K562 (cell line): ENCODE measurements at regions not wholly inside any gene's neighbourhood (a gene's known extent, or its start where the extent isn't known, plus 50 kb on each side); places are given as distances from the start of the nearest gene placed in this dataset.

Source experiments
- ATAC-seq: fragments of 200-7000 bp; cut with Tn5 transposase; 3 replicates; pipeline ENCODE4 v1.9.1; 2020; ENCODE audit warnings: moderate library complexity
- BruUV-seq: library from RNA; stranded (reverse); fragments of 400-500 nt; replicated peaks from 2 replicates; lab custom pipeline; 2021; lab: Mats Ljungman, UMichigan
- CTCF ChIA-PET: fragments of 300-600 bp; formaldehyde crosslinking; extraction: SDS; loops from one replicate; lab custom pipeline; 2021; ENCODE audit warnings: low intra/inter-chr PET ratio; lab: Yijun Ruan, JAX
- POLR2A ChIA-PET: fragments of 300-600, 350-650 bp; sonication (Branson Sonifier 250); formaldehyde crosslinking; extraction: SDS; loops from one replicate; lab custom pipeline; 2021; ENCODE audit warnings: antibody characterized with exemption, inconsistent platforms; lab: Yijun Ruan, JAX
- DNase-seq, 4 experiments: peaks; one replicate each; pipeline versions ENCODE4 v3.0.0 to v3.0.0-alpha.2; 2011 to 2018; ENCODE audit warnings: low spot score in 3 of 4, mixed read lengths in 3 of 4; ENCODE audit errors: extremely low read depth in 1 of 4
- FAIRE-seq: peaks from 2 replicates; lab custom pipeline; 2011; peaks lifted over from hg19 to GRCh38; lab: Jason Lieb, UNC
- H2AFZ ChIP-seq: 2 replicates; pipeline ENCODE4 v1.6.0; 2011; ENCODE audit warnings: low read depth, low read length, control low read depth, inconsistent platforms
- H3K27ac ChIP-seq: fragments of 200-600 bp; 3 replicates; pipeline ENCODE4 v1.8.0; 2011; ENCODE audit warnings: low read depth, mild to moderate bottlenecking, control low read depth, inconsistent platforms, low read length, moderate library complexity, mixed read lengths; ENCODE audit errors: extremely low read depth
- H3K27me3 ChIP-seq, 2 experiments: fragments of 300-600 bp in 1 of 2; 2 replicates in 1 of 2; 3 replicates in 1 of 2; pipeline versions ENCODE4 v1.6.0 to v1.8.0; 2011; ENCODE audit warnings: inconsistent platforms in 2 of 2, low read length in 2 of 2, mild to moderate bottlenecking in 1 of 2, mixed read lengths in 1 of 2, moderate library complexity in 1 of 2; ENCODE audit not compliant: control insufficient read depth in 2 of 2, insufficient read depth in 2 of 2
- H3K36me3 ChIP-seq: fragments of 300-600 bp; 3 replicates; pipeline ENCODE4 v1.8.0; 2011; ENCODE audit warnings: mild to moderate bottlenecking, low read length, inconsistent platforms; ENCODE audit not compliant: control insufficient read depth, insufficient read depth
- H3K4me1 ChIP-seq, 2 experiments: fragments of 200-600 bp in 1 of 2; replicated peaks in 1 of 2; 2 replicates in 1 of 2; 3 replicates in 1 of 2; pipeline versions ENCODE4 v1.5.1 to v1.8.0; 2011; ENCODE audit warnings: inconsistent platforms in 2 of 2, low read length in 2 of 2, mild to moderate bottlenecking in 1 of 2, mixed read lengths in 1 of 2, moderate library complexity in 1 of 2; ENCODE audit not compliant: control insufficient read depth in 2 of 2, insufficient read depth in 2 of 2
- H3K4me2 ChIP-seq: 2 replicates; pipeline ENCODE4 v1.6.1; 2011; ENCODE audit warnings: low read length, control low read depth, inconsistent platforms, mixed read lengths; ENCODE audit not compliant: insufficient read depth
- H3K4me3 ChIP-seq: fragments of 200-600 bp; sonication (generic), shearing (Covaris generic); 2 replicates; pipeline ENCODE4 v1.5.1; 2016; ENCODE audit warnings: control low read depth, inconsistent platforms
- H3K79me2 ChIP-seq: fragments of 200-600 bp; 3 replicates; pipeline ENCODE4 v1.8.0; 2011; ENCODE audit warnings: low read length, inconsistent platforms; ENCODE audit not compliant: control insufficient read depth, insufficient read depth
- H3K9ac ChIP-seq, 2 experiments: 2 replicates each; pipeline versions ENCODE4 v1.6.0 to v1.6.1; 2011; ENCODE audit warnings: low read depth in 2 of 2, low read length in 2 of 2, control low read depth in 1 of 2, inconsistent platforms in 1 of 2, mild to moderate bottlenecking in 1 of 2, mixed read lengths in 1 of 2; ENCODE audit not compliant: insufficient read depth in 1 of 2
- H3K9me1 ChIP-seq: one replicate; pipeline ENCODE4 v1.6.0; 2011; ENCODE audit warnings: inconsistent platforms, mild to moderate bottlenecking, low read length, moderate library complexity; ENCODE audit not compliant: control insufficient read depth, insufficient read depth
- H3K9me3 ChIP-seq: replicated peaks from 2 replicates; pipeline ENCODE4 v1.5.1; 2011; ENCODE audit warnings: low read depth, low read length, inconsistent platforms; ENCODE audit not compliant: control insufficient read depth, insufficient read depth
- H4K20me1 ChIP-seq: replicated peaks from 2 replicates; pipeline ENCODE4 v1.6.1; 2011; ENCODE audit warnings: low read length, inconsistent platforms, mixed read lengths; ENCODE audit not compliant: control insufficient read depth, insufficient read depth
- CBX8 ChIP-seq: fragments of 200-600 bp; sonication (generic); IDR thresholded peaks from 2 replicates; pipeline ENCODE4 v1.6.1; 2012; ENCODE audit warnings: borderline replicate concordance, mixed run types, low read depth, mild to moderate bottlenecking, moderate library complexity, mixed read lengths, low read length, control low read depth, inconsistent platforms; ENCODE audit not compliant: poor library complexity, severe bottlenecking; ENCODE audit errors: extremely low read depth
- SLC30A9 ChIP-seq: fragments of 250-450 bp; sonication (Bioruptor Pico); IDR thresholded peaks from 2 replicates; pipeline ENCODE4 v1.8.0; 2022; ENCODE audit warnings: mild to moderate bottlenecking, moderate library complexity
- VEZF1 ChIP-seq: fragments of 200-800 bp; sonication (Bioruptor generic); IDR thresholded peaks from 2 replicates; pipeline ENCODE4 v1.6.1; 2017; ENCODE audit warnings: missing genetic modification characterization, missing compliant biosample characterization
- ZC3H8 ChIP-seq: fragments of 450-650 bp; IDR thresholded peaks from 2 replicates; pipeline ENCODE4 v1.6.1; 2017
- ZKSCAN8 ChIP-seq: fragments of 200-800 bp; sonication (Bioruptor generic); IDR thresholded peaks from 2 replicates; pipeline ENCODE4 v1.6.1; 2016; ENCODE audit warnings: missing genetic modification characterization, missing compliant biosample characterization
- ZNF212 ChIP-seq: fragments of 450-650 bp; formaldehyde crosslinking; IDR thresholded peaks from 2 replicates; pipeline ENCODE4 v1.4.0; 2020; ENCODE audit warnings: mild to moderate bottlenecking
- WGBS: fragments of 100-300 bp; shearing (Covaris generic); methylation state at CpG from one replicate; pipeline ENCODE4 v1.1.6; 2016; ENCODE audit warnings: low coverage, mixed read lengths; ENCODE audit not compliant: insufficient coverage; ENCODE audit errors: missing lambda C conversion rate; 5-methylcytosine and 5-hydroxymethylcytosine counted together
- in situ Hi-C: fragments of 300-500 bp; cut with MboI; formaldehyde crosslinking; loops from 4 replicates; pipeline ENCODE4 v1.15.0; 2018; ENCODE audit warnings: inconsistent platforms, mixed read lengths
- intact Hi-C: fragments of 100-400 bp; cut with micrococcal nuclease; formaldehyde crosslinking; loops from 2 replicates; pipeline ENCODE4 v1.14.2; 2022

GRCh38 chr13:109397285-109397684 is 389.1 kb downstream of the IRS2 start (continued):
- no peak for TF ChIP-seq VEZF1

GRCh38 chr13:109396266-109396665 is 390.1 kb downstream of the IRS2 start:
- no peak overlapping the region for H2AFZ ChIP-seq
- no peaks in the 10 kb centered on the region for H3K4me1 ChIP-seq
- FAIRE-seq (no peak), ATAC-seq (no peak), DNase-seq (no peak)
- no peaks in the 10 kb centered on the region for H3K9me3 ChIP-seq
- ChIA-PET CTCF (no interaction called here), POLR2A (no interaction called here)
- BruUV-seq: no TSS peak
- H3K9me1 ChIP-seq: no peaks in the 10 kb centered on the region
- H4K20me1 ChIP-seq: no peaks in the 10 kb centered on the region
- no peak overlapping the region for H3K4me3 ChIP-seq
- no peak overlapping the region for H3K27ac ChIP-seq
- in situ Hi-C loops: no loop called here
- no peak overlapping the region for H3K4me2 ChIP-seq
- H3K27me3 ChIP-seq: no peaks in the 10 kb centered on the region
- no peak overlapping the region for H3K9ac ChIP-seq
- 3% methylated on average over 8 of the region's 9 CpGs for WGBS
- H3K36me3 ChIP-seq: no peaks in the 10 kb centered on the region
- no peak for TF ChIP-seq ZC3H8
- TF ChIP-seq CBX8: no peak
- TF ChIP-seq ZKSCAN8: no peak
- no peak for TF ChIP-seq ZNF212 (CRISPR knock-in tag)
- no peak for TF ChIP-seq SLC30A9 (CRISPR knock-in tag)
- TF ChIP-seq, all 486 proteins: peak for 0
- no peaks in the 10 kb centered on the region for H3K79me2 ChIP-seq
- intact Hi-C loops: no loop called here
